ENCODE measurements at regions not wholly inside any gene's neighbourhood (a gene's known extent, or its start where the extent isn't known, plus 50 kb on each side); places are given as distances from the start of the nearest gene placed in this dataset.
"Not testable (repeated sequence)": the region's sequence is repeated elsewhere in the genome, so short reads cannot be mapped to it uniquely, and the experiment has no call there.

DNA sequence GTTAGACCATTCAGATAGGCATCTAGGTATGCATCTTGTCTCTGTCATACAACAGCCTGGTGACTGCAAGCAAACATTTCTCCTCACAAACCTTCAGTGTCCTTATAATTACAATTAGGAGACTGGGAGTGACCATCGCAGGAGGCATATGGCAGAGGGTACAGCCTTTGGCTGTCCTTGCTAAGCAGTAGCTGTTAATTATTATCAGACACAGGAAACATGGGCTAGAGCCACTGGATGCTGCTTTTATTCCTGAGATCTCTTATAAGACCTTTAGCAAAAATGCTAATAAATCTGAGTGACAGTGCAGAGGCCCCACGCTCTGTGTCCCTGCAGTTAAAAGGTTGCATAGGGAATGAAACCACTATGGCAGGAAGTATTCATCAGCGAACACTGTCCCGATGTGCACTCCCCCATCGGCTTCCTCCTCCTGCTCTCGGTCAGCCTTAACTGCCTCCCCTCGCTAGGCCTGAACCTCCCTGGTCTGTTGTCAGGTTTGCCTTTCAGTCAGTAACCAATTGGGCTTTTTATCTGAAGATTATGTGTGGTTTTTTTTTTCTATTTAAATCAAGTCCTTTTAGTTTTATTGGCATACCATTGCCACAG, 92.2 kb downstream of the ARHGAP11B start:
- not testable (repeated sequence) for H3K79me2 ChIP-seq (ENCODE audit: control insufficient read depth, low read length); H3K4me3 ChIP-seq (ENCODE audit: low read length); H3K27me3 ChIP-seq (ENCODE audit: control insufficient read depth, low read length); H3F3A ChIP-seq (ENCODE audit: control insufficient read depth, insufficient read depth); H3K9me3 ChIP-seq (ENCODE audit: control insufficient read depth, insufficient read depth, low read length); H4K20me1 ChIP-seq (ENCODE audit: control insufficient read depth, insufficient read depth, low read depth, low read length); H3K27ac ChIP-seq (ENCODE audit: low read depth, low read length); H3K4me2 ChIP-seq (ENCODE audit: low read length); H3K4me1 ChIP-seq (ENCODE audit: control insufficient read depth, low read length); H3K9me2 ChIP-seq (replicated peaks; ENCODE audit: control insufficient read depth, low read length)
- peaks cover 28% of the 10 kb centered on the region for H3K36me3 ChIP-seq (ENCODE audit: control insufficient read depth, low read length)

DNA sequence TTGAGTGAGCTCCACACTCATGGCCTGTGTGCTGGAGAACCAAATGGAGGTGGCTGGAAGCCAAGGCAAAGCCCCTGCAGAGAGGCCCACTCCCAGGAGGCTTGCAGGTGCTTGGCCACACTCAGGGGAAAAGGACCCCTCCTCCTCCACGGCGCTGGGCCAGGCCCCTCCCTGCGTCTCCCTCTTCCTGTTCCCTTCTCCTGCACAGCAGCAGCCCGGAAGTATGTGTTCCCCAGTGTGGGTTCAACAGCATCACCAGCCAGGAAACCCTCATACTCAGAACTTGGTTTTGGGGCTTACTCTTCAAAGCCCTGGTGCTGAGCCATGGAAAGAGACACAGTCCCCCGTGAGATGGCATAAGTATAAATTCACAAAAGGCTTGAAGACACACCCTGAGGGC, 93.4 kb downstream of the ARHGAP11B start:
- not testable (repeated sequence) for H3K27ac ChIP-seq (ENCODE audit: low read depth, low read length); H3K79me2 ChIP-seq (ENCODE audit: control insufficient read depth, low read length); H3K4me1 ChIP-seq (ENCODE audit: control insufficient read depth, low read length); H3K4me3 ChIP-seq (ENCODE audit: low read length); H3K27me3 ChIP-seq (ENCODE audit: control insufficient read depth, low read length); H3F3A ChIP-seq (ENCODE audit: control insufficient read depth, insufficient read depth); H3K9me2 ChIP-seq (replicated peaks; ENCODE audit: control insufficient read depth, low read length); H4K20me1 ChIP-seq (ENCODE audit: control insufficient read depth, insufficient read depth, low read depth, low read length); H3K4me2 ChIP-seq (ENCODE audit: low read length); H3K9me3 ChIP-seq (ENCODE audit: control insufficient read depth, insufficient read depth, low read length)
- H3K36me3 ChIP-seq (ENCODE audit: control insufficient read depth, low read length): peaks cover 33% of the 10 kb centered on the region

DNA sequence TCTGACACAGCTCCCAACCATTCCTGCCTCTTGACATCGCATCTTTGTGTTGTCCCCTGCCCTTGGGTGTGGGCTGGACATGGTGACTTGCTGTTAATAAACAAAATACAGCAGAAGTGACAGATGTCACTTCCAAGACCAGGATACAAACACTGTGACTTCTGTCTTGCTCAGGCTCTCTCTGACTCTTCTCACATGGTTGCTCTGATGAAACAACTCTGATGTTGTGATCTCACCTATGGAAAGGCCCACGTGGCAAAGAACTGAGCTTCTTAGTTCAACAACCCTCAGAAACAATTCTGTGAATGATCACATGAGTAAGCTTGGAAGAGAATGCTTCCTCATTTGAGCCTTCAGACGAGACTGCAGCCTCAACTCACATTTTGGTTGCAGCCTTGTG, 94.9 kb downstream of the ARHGAP11B start:
- not testable (repeated sequence) for H3K27me3 ChIP-seq (ENCODE audit: control insufficient read depth, low read length); H3K27ac ChIP-seq (ENCODE audit: low read depth, low read length); H4K20me1 ChIP-seq (ENCODE audit: control insufficient read depth, insufficient read depth, low read depth, low read length); H3K9me2 ChIP-seq (replicated peaks; ENCODE audit: control insufficient read depth, low read length); H3K9me3 ChIP-seq (ENCODE audit: control insufficient read depth, insufficient read depth, low read length); H3K4me3 ChIP-seq (ENCODE audit: low read length); H3F3A ChIP-seq (ENCODE audit: control insufficient read depth, insufficient read depth); H3K4me1 ChIP-seq (ENCODE audit: control insufficient read depth, low read length); H3K4me2 ChIP-seq (ENCODE audit: low read length); H3K79me2 ChIP-seq (ENCODE audit: control insufficient read depth, low read length)
- H3K36me3 ChIP-seq (ENCODE audit: control insufficient read depth, low read length): peaks cover 33% of the 10 kb centered on the region

DNA sequence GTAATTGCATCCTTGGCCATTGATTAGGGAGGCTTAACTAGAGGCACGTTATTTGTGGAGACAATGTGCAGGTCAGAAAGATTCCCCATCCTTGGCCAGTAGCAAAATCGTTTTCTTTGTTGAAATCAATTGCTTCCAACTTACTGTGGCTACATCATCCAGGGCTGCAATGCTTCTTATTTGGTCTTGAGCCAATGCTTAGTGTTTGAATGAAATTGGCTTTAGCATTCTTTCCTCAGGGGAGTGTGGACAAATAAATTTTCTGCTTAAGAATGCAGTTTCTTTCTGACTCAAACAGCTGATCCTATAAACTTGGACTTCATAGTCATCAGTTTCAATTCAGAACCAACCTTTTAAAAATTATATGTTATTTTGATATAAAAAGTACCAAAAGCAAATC, 95.6 kb downstream of the ARHGAP11B start:
- H3K79me2 ChIP-seq (ENCODE audit: control insufficient read depth, low read length); H3K4me3 ChIP-seq (ENCODE audit: low read length): not testable (repeated sequence)

GRCh38 chr15:30723540-30724175, 97.7 kb downstream of the ARHGAP11B start:
- H3K27ac ChIP-seq (ENCODE audit: low read depth, low read length); H3K4me2 ChIP-seq (ENCODE audit: low read length); H3K27me3 ChIP-seq (ENCODE audit: control insufficient read depth, low read length); H3K79me2 ChIP-seq (ENCODE audit: control insufficient read depth, low read length); H3K9me3 ChIP-seq (ENCODE audit: control insufficient read depth, insufficient read depth, low read length); H4K20me1 ChIP-seq (ENCODE audit: control insufficient read depth, insufficient read depth, low read depth, low read length); H3K4me3 ChIP-seq (ENCODE audit: low read length); H3K9me2 ChIP-seq (replicated peaks; ENCODE audit: control insufficient read depth, low read length); H3K4me1 ChIP-seq (ENCODE audit: control insufficient read depth, low read length); H3F3A ChIP-seq (ENCODE audit: control insufficient read depth, insufficient read depth): not testable (repeated sequence)
- H3K36me3 ChIP-seq (ENCODE audit: control insufficient read depth, low read length): peaks cover 35% of the 10 kb centered on the region

More for the DNA sequence above, 95.6 kb downstream of the ARHGAP11B start:
- H3K4me2 ChIP-seq (ENCODE audit: low read length); H3K27me3 ChIP-seq (ENCODE audit: control insufficient read depth, low read length); H3K27ac ChIP-seq (ENCODE audit: low read depth, low read length); H3K4me1 ChIP-seq (ENCODE audit: control insufficient read depth, low read length); H3K9me2 ChIP-seq (replicated peaks; ENCODE audit: control insufficient read depth, low read length); H3F3A ChIP-seq (ENCODE audit: control insufficient read depth, insufficient read depth); H4K20me1 ChIP-seq (ENCODE audit: control insufficient read depth, insufficient read depth, low read depth, low read length); H3K9me3 ChIP-seq (ENCODE audit: control insufficient read depth, insufficient read depth, low read length): not testable (repeated sequence)
- peaks cover 38% of the 10 kb centered on the region for H3K36me3 ChIP-seq (ENCODE audit: control insufficient read depth, low read length)

GRCh38 chr15:30729880-30730590, 104.1 kb downstream of the ARHGAP11B start:
- peaks cover 34% of the 10 kb centered on the region for H3K36me3 ChIP-seq (ENCODE audit: control insufficient read depth, low read length)
- H3K27ac ChIP-seq (ENCODE audit: low read depth, low read length); H3F3A ChIP-seq (ENCODE audit: control insufficient read depth, insufficient read depth); H3K9me3 ChIP-seq (ENCODE audit: control insufficient read depth, insufficient read depth, low read length); H4K20me1 ChIP-seq (ENCODE audit: control insufficient read depth, insufficient read depth, low read depth, low read length); H3K79me2 ChIP-seq (ENCODE audit: control insufficient read depth, low read length); H3K4me1 ChIP-seq (ENCODE audit: control insufficient read depth, low read length); H3K4me2 ChIP-seq (ENCODE audit: low read length); H3K27me3 ChIP-seq (ENCODE audit: control insufficient read depth, low read length); H3K4me3 ChIP-seq (ENCODE audit: low read length); H3K9me2 ChIP-seq (replicated peaks; ENCODE audit: control insufficient read depth, low read length): not testable (repeated sequence)

- not testable (repeated sequence) for H3K9me3 ChIP-seq (ENCODE audit: control insufficient read depth, insufficient read depth, low read length); H3K4me3 ChIP-seq (ENCODE audit: low read length); H4K20me1 ChIP-seq (ENCODE audit: control insufficient read depth, insufficient read depth, low read depth, low read length); H3F3A ChIP-seq (ENCODE audit: control insufficient read depth, insufficient read depth); H3K4me1 ChIP-seq (ENCODE audit: control insufficient read depth, low read length); H3K27me3 ChIP-seq (ENCODE audit: control insufficient read depth, low read length); H3K79me2 ChIP-seq (ENCODE audit: control insufficient read depth, low read length); H3K9me2 ChIP-seq (replicated peaks; ENCODE audit: control insufficient read depth, low read length); H3K27ac ChIP-seq (ENCODE audit: low read depth, low read length); H3K4me2 ChIP-seq (ENCODE audit: low read length)
- peaks cover 37% of the 10 kb centered on the region for H3K36me3 ChIP-seq (ENCODE audit: control insufficient read depth, low read length)
Observed at GRCh38 chr15:30730633-30731032, 104.7 kb downstream of the ARHGAP11B start.

- not testable (repeated sequence) for H3K79me2 ChIP-seq (ENCODE audit: control insufficient read depth, low read length); H3K27me3 ChIP-seq (ENCODE audit: control insufficient read depth, low read length); H3K4me1 ChIP-seq (ENCODE audit: control insufficient read depth, low read length); H3K4me3 ChIP-seq (ENCODE audit: low read length); H4K20me1 ChIP-seq (ENCODE audit: control insufficient read depth, insufficient read depth, low read depth, low read length); H3K9me2 ChIP-seq (replicated peaks; ENCODE audit: control insufficient read depth, low read length); H3K4me2 ChIP-seq (ENCODE audit: low read length); H3F3A ChIP-seq (ENCODE audit: control insufficient read depth, insufficient read depth); H3K9me3 ChIP-seq (ENCODE audit: control insufficient read depth, insufficient read depth, low read length); H3K27ac ChIP-seq (ENCODE audit: low read depth, low read length)
- H3K36me3 ChIP-seq (ENCODE audit: control insufficient read depth, low read length): peaks cover 36% of the 10 kb centered on the region
Observed at GRCh38 chr15:30732100-30732499, 106.2 kb downstream of the ARHGAP11B start.
